HepG2 (cell line): ENCODE measurements at regions not wholly inside any gene's neighbourhood (a gene's known extent, or its start where the extent isn't known, plus 50 kb on each side); places are given as distances from the start of the nearest gene placed in this dataset.

Experiments used
- ATAC-seq: fragments of 200-7000 bp; cut with Tn5 transposase; 3 replicates; pipeline ENCODE4 v1.9.1; 2020; ENCODE audit warnings: mild to moderate bottlenecking, moderate library complexity
- BruUV-seq: library from RNA; stranded (reverse); fragments of 400-500 nt; replicated peaks from 2 replicates; lab custom pipeline; 2021; lab: Mats Ljungman, UMichigan
- CTCF ChIA-PET: fragments of 300-600 bp; formaldehyde crosslinking; extraction: SDS; loops from one replicate; lab custom pipeline; 2021; ENCODE audit warnings: low total read pairs, inconsistent platforms, low intra/inter-chr PET ratio; lab: Yijun Ruan, JAX
- POLR2A ChIA-PET: fragments of 350-600 bp; sonication (Branson Sonifier 250); formaldehyde crosslinking; loops from one replicate; lab custom pipeline; 2020; ENCODE audit warnings: antibody characterized with exemption, inconsistent platforms; lab: Yijun Ruan, JAX
- DNase-seq: peaks from one replicate; pipeline ENCODE4 v3.0.0-alpha.2; 2015; ENCODE audit warnings: low spot score
- FAIRE-seq: peaks from 3 replicates; lab custom pipeline; 2011; peaks lifted over from hg19 to GRCh38; lab: Jason Lieb, UNC
- H2AFZ ChIP-seq: one replicate; pipeline ENCODE4 v1.6.1; 2011; ENCODE audit warnings: low read length, inconsistent platforms
- H3K27ac ChIP-seq: fragments of 300-600 bp; 3 replicates; pipeline ENCODE4 v1.8.0; 2011; ENCODE audit warnings: mixed run types, mild to moderate bottlenecking, mixed read lengths, low read length, inconsistent platforms; ENCODE audit not compliant: insufficient read depth; ENCODE audit errors: extremely low read length
- H3K27me3 ChIP-seq, 2 experiments: fragments of 200-600 bp in 1 of 2; 2 replicates in 1 of 2; 3 replicates in 1 of 2; pipeline versions ENCODE4 v1.6.0 to v1.8.0; 2011; ENCODE audit warnings: low read length in 2 of 2, mild to moderate bottlenecking in 2 of 2, moderate library complexity in 2 of 2, inconsistent platforms in 1 of 2; ENCODE audit not compliant: insufficient read depth in 2 of 2, control insufficient read depth in 1 of 2
- H3K36me3 ChIP-seq, 2 experiments: fragments of 200-600 bp in 1 of 2; replicated peaks in 1 of 2; 2 replicates in 1 of 2; 3 replicates in 1 of 2; pipeline versions ENCODE4 v1.5.1 to v1.8.0; 2011; ENCODE audit warnings: low read length in 2 of 2, inconsistent platforms in 1 of 2; ENCODE audit not compliant: insufficient read depth in 2 of 2, control insufficient read depth in 1 of 2
- H3K4me1 ChIP-seq: 2 replicates; pipeline ENCODE4 v1.5.1; 2012; ENCODE audit warnings: low read length, inconsistent platforms; ENCODE audit not compliant: insufficient read depth
- H3K4me2 ChIP-seq: 2 replicates; pipeline ENCODE4 v1.6.0; 2011; ENCODE audit warnings: low read depth, low read length, inconsistent platforms
- H3K4me3 ChIP-seq, 3 experiments: fragments of 200-600 bp in 1 of 3; sonication (generic), shearing (Covaris generic) in 1 of 3; replicated peaks in 1 of 3; 2 replicates each; pipeline ENCODE4 v1.5.1; 2011 to 2016; ENCODE audit warnings: low read length in 3 of 3, inconsistent platforms in 2 of 3, low read depth in 2 of 3, mild to moderate bottlenecking in 2 of 3, control low read depth in 1 of 3, mixed read lengths in 1 of 3; ENCODE audit not compliant: insufficient read depth in 1 of 3
- H3K79me2 ChIP-seq: one replicate; pipeline ENCODE4 v1.6.1; 2011; ENCODE audit warnings: low read length, inconsistent platforms; ENCODE audit not compliant: insufficient read depth
- H3K9ac ChIP-seq: 2 replicates; pipeline ENCODE4 v1.6.0; 2011; ENCODE audit warnings: mild to moderate bottlenecking, low read depth, low read length, inconsistent platforms; ENCODE audit not compliant: insufficient read depth
- H3K9me3 ChIP-seq: 2 replicates; pipeline ENCODE4 v1.5.1; 2012; ENCODE audit warnings: mild to moderate bottlenecking, low read length
- H4K20me1 ChIP-seq: 2 replicates; pipeline ENCODE4 v1.6.0; 2011; ENCODE audit warnings: inconsistent platforms, mild to moderate bottlenecking, low read length, moderate library complexity; ENCODE audit not compliant: insufficient read depth
- CEBPB ChIP-seq: IDR thresholded peaks from 2 replicates; pipeline ENCODE4 v1.6.1; 2011; ENCODE audit warnings: low read depth, low read length, improper control_type of control experiment, borderline replicate concordance
- CEBPG ChIP-seq: IDR thresholded peaks from 2 replicates; pipeline ENCODE4 v1.6.1; 2016
- FOXA1 ChIP-seq, 2 experiments: fragments of 450-650 bp in 1 of 2; sonication (generic) in 1 of 2; formaldehyde crosslinking in 1 of 2; IDR thresholded peaks; 2 replicates each; pipeline versions ENCODE4 v1.4.0 to v1.6.1; 2016 to 2020; ENCODE audit warnings: missing genetic modification reagents in 1 of 2
- GATAD2A ChIP-seq: IDR thresholded peaks from 2 replicates; pipeline ENCODE4 v1.6.1; 2016
- HDAC1 ChIP-seq: sonication (generic); formaldehyde crosslinking; IDR thresholded peaks from 2 replicates; pipeline ENCODE4 v1.5.1; 2020; ENCODE audit warnings: mild to moderate bottlenecking, missing genetic modification reagents
- HDAC2 ChIP-seq: sonication (generic); formaldehyde crosslinking; IDR thresholded peaks from 2 replicates; pipeline ENCODE4 v1.4.0; 2020; ENCODE audit warnings: missing genetic modification reagents
- MTERF4 ChIP-seq: sonication (generic); formaldehyde crosslinking; IDR thresholded peaks from 2 replicates; pipeline ENCODE4 v1.8.0; 2023; ENCODE audit warnings: mild to moderate bottlenecking, missing genetic modification reagents
- NAIF1 ChIP-seq: sonication (generic); formaldehyde crosslinking; IDR thresholded peaks from 2 replicates; pipeline ENCODE4 v1.5.0; 2020; ENCODE audit warnings: mild to moderate bottlenecking, missing genetic modification reagents, borderline replicate concordance
- SMARCE1 ChIP-seq: fragments of 450-650 bp; IDR thresholded peaks from 2 replicates; pipeline ENCODE4 v1.6.1; 2017; ENCODE audit warnings: borderline replicate concordance
- SOX6 ChIP-seq, 2 experiments: fragments of 450-650 bp in 1 of 2; sonication (generic) in 1 of 2; formaldehyde crosslinking in 1 of 2; IDR thresholded peaks; 2 replicates each; pipeline versions ENCODE4 v1.4.0 to v1.6.1; 2017 to 2020; ENCODE audit warnings: antibody characterized with exemption in 1 of 2, mild to moderate bottlenecking in 1 of 2, missing genetic modification reagents in 1 of 2
- ZBTB1 ChIP-seq: sonication (generic); formaldehyde crosslinking; IDR thresholded peaks from 2 replicates; pipeline ENCODE4 v1.4.0; 2020; ENCODE audit warnings: missing genetic modification reagents, borderline replicate concordance
- ZNF121 ChIP-seq: sonication (generic); formaldehyde crosslinking; IDR thresholded peaks from 2 replicates; pipeline ENCODE4 v1.5.0; 2020; ENCODE audit warnings: mild to moderate bottlenecking, missing genetic modification reagents
- ZNF143 ChIP-seq: sonication (generic); formaldehyde crosslinking; IDR thresholded peaks from 2 replicates; pipeline ENCODE4 v1.4.0; 2020; ENCODE audit warnings: missing genetic modification reagents
- ZNF180 ChIP-seq: sonication (generic); formaldehyde crosslinking; IDR thresholded peaks from 2 replicates; pipeline ENCODE4 v1.4.0; 2020; ENCODE audit warnings: low read depth, missing genetic modification reagents, borderline replicate concordance
- ZNF331 ChIP-seq: sonication (generic); formaldehyde crosslinking; IDR thresholded peaks from 2 replicates; pipeline ENCODE4 v1.4.0; 2020; ENCODE audit warnings: missing genetic modification reagents
- WGBS: methylation state at CpG from one replicate; pipeline ENCODE4 v1.1.6; 2017; ENCODE audit warnings: low lambda C conversion rate; 5-methylcytosine and 5-hydroxymethylcytosine counted together
- in situ Hi-C: cut with HindIII; loops from 2 replicates; pipeline ENCODE4 v1.10.0; 2017; ENCODE audit warnings: low pct_unique_long_range_greater_than_20kb; ENCODE audit not compliant: extremely low pct_ligation_motif_present
- intact Hi-C: fragments of 100-400 bp; cut with micrococcal nuclease; formaldehyde crosslinking; loops from one replicate; pipeline ENCODE4 v1.10.0; 2022; ENCODE audit not compliant: unreplicated experiment
- TF ChIP-seq, protein P1 (sequence below): sonication (generic); formaldehyde crosslinking; IDR thresholded peaks from 2 replicates; pipeline ENCODE4 v1.8.0; 2022; ENCODE audit warnings: mild to moderate bottlenecking, missing genetic modification reagents, moderate library complexity
- TF ChIP-seq, protein P2 (sequence below): sonication (generic); formaldehyde crosslinking; IDR thresholded peaks from 2 replicates; pipeline ENCODE4 v1.9.0; 2022; ENCODE audit warnings: missing genetic modification reagents, mild to moderate bottlenecking, borderline replicate concordance

DNA sequence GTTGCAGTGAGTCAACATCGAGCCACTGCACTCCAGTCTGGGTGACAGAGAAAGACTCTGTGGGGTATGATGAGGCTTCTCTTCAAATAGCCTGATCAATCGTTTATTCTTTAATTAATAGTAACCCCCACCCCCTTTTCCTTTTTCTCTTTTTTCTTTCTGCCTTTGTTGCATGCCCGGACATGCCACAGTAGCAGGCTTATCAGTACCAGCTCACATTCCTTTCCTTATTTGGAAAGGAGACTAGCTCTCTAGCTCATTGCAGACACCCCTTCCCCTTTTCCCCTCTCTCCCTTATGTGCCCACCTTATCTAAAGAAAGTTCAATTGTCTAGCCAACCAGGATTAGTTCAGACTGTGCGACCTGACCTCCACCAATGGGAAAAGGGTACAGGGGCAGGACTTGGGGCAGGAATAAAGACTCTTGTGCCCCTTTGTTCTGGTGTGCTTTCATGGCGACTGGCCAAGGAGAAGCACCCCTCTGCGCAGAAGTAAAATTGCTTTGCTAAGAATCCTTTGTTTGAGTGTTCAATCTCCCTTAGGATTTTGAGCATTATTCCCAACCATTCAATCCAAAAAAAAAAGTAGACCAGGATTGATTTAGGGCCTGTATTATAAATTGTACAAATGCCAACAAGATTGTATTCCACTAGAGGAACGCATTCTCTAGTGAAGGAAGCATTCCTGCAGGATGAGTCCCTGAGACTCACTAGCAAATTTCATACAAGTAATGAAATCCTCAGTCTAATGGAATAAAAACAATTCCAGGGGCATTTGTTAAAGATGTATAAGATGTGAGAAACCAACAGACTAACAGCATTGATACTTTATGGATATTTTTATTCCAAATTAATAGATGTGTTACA, 95.8 kb upstream of the SNRPN start (continued):
- TF ChIP-seq MTERF4 (CRISPR knock-in tag): no peak
- TF ChIP-seq, all 625 proteins: peak for 3

GRCh38 chr15:24861014-24861690, 93.6 kb upstream of the SNRPN start:
- Histone ChIP-seq H3K9ac (no peak overlapping the region), H3K4me2 (no peak overlapping the region), H3K4me3 (no peak overlapping the region), H3K4me1 (peaks cover 16% of the 10 kb centered on the region), H2AFZ (no peak overlapping the region), H4K20me1 (no peaks in the 10 kb centered on the region), H3K27ac (no peak overlapping the region), H3K36me3 (no peaks in the 10 kb centered on the region), H3K9me3 (peaks cover 53% of the 10 kb centered on the region; the same call in 1 of the 2 replicates), H3K79me2 (no peaks in the 10 kb centered on the region), H3K27me3 (no peaks in the 10 kb centered on the region; a peak in 1 of 5 replicates)
- ChIA-PET POLR2A (no interaction called here), CTCF (no interaction called here)
- intact Hi-C loops: no loop called here
- in situ Hi-C loops: no loop called here
- FAIRE-seq (no peak), DNase-seq (no peak), ATAC-seq (peak; percentile 34; the same call in 1 of the 3 replicates)
- 0% methylated on average over 1 of the region's 1 CpG for WGBS
- no TSS peak for BruUV-seq
- peak; percentile 59; the same call in 1 of the 2 replicates for TF ChIP-seq CEBPB
- no peak for TF ChIP-seq HDAC2 (CRISPR knock-in tag)
- TF ChIP-seq, protein P1, sequence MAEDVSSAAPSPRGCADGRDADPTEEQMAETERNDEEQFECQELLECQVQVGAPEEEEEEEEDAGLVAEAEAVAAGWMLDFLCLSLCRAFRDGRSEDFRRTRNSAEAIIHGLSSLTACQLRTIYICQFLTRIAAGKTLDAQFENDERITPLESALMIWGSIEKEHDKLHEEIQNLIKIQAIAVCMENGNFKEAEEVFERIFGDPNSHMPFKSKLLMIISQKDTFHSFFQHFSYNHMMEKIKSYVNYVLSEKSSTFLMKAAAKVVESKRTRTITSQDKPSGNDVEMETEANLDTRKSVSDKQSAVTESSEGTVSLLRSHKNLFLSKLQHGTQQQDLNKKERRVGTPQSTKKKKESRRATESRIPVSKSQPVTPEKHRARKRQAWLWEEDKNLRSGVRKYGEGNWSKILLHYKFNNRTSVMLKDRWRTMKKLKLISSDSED (CRISPR knock-in tag): no peak
- TF ChIP-seq ZNF331 (CRISPR knock-in tag): no peak
- no peak for TF ChIP-seq ZNF180 (CRISPR knock-in tag)
- no peak for TF ChIP-seq SOX6 (IDR thresholded peaks at IDR 0.05)
- peak; percentile 31; the same call in 1 of the 2 replicates for TF ChIP-seq SOX6 (CRISPR knock-in tag; IDR thresholded peaks at IDR 0.05)
- TF ChIP-seq SMARCE1: no peak
- no peak for TF ChIP-seq GATAD2A
- no peak for TF ChIP-seq FOXA1 (IDR thresholded peaks at IDR 0.05)
- TF ChIP-seq FOXA1 (CRISPR knock-in tag; IDR thresholded peaks at IDR 0.05): 0 out of 2 replicates have a peak, but pooled peaks have one; percentile 9
- no peak for TF ChIP-seq NAIF1 (CRISPR knock-in tag)
- no peak for TF ChIP-seq ZNF143 (CRISPR knock-in tag)
- TF ChIP-seq ZBTB1 (CRISPR knock-in tag): no peak
- TF ChIP-seq, protein P2, sequence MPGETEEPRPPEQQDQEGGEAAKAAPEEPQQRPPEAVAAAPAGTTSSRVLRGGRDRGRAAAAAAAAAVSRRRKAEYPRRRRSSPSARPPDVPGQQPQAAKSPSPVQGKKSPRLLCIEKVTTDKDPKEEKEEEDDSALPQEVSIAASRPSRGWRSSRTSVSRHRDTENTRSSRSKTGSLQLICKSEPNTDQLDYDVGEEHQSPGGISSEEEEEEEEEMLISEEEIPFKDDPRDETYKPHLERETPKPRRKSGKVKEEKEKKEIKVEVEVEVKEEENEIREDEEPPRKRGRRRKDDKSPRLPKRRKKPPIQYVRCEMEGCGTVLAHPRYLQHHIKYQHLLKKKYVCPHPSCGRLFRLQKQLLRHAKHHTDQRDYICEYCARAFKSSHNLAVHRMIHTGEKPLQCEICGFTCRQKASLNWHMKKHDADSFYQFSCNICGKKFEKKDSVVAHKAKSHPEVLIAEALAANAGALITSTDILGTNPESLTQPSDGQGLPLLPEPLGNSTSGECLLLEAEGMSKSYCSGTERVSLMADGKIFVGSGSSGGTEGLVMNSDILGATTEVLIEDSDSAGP: no peak
- TF ChIP-seq ZNF121 (CRISPR knock-in tag): peak; percentile 77
- TF ChIP-seq CEBPG (CRISPR knock-in tag): 0 out of 2 replicates have a peak, but pooled peaks have one; percentile 13
- no peak for TF ChIP-seq HDAC1 (CRISPR knock-in tag)
